Activated T-helper 2 cell treated with anti-CD3 and anti-CD28 coated beads, Interferon-gamma antibody, Interleukin-2, Interleukin-4, amounts not matched to agents 10 μg/mL and 5 μg/mL and 100 μg/mL, durations not matched to agents 14 hours and 24 hours and 36 hours (primary cell): ENCODE measurements at regions not wholly inside any gene's neighbourhood (a gene's known extent, or its start where the extent isn't known, plus 50 kb on each side); places are given as distances from the start of the nearest gene placed in this dataset.

Source experiments
- DNase-seq: peaks from one replicate; pipeline ENCODE4 v3.0.0; 2021; ENCODE audit warnings: low spot score
- H3K27ac Mint-ChIP-seq: one replicate; pipeline ENCODE4 v1.8.0; 2021; ENCODE audit warnings: mixed read lengths
- H3K27me3 Mint-ChIP-seq: one replicate; pipeline ENCODE4 v1.8.0; 2021; ENCODE audit warnings: low read depth, mixed read lengths
- H3K36me3 Mint-ChIP-seq: one replicate; pipeline ENCODE4 v1.8.0; 2021; ENCODE audit warnings: low read depth, mixed read lengths
- H3K4me1 Mint-ChIP-seq: one replicate; pipeline ENCODE4 v1.8.0; 2021; ENCODE audit warnings: low read depth, mixed read lengths
- H3K4me3 Mint-ChIP-seq: one replicate; pipeline ENCODE4 v1.8.0; 2021; ENCODE audit warnings: low read depth, mild to moderate bottlenecking, moderate library complexity, mixed read lengths
- H3K9me3 Mint-ChIP-seq: one replicate; pipeline ENCODE4 v1.8.0; 2021; ENCODE audit warnings: mixed read lengths
- intact Hi-C: fragments of 100-400 bp; cut with micrococcal nuclease; formaldehyde crosslinking; loops from one replicate; pipeline ENCODE4 v1.15.1; 2023

GRCh38 chr17:14748036-14748710 lies 447.3 kb downstream of the HS3ST3B1 start:
- Mint-ChIP-seq H3K4me3 (no peak overlapping the region), H3K27me3 (no peaks in the 10 kb centered on the region), H3K9me3 (no peaks in the 10 kb centered on the region), H3K4me1 (peaks cover 6% of the 10 kb centered on the region), H3K36me3 (no peaks in the 10 kb centered on the region), H3K27ac (no peak overlapping the region)
- intact Hi-C loops, result no loop called here
- DNase-seq, result no peak

GRCh38 chr17:14747603-14747950 lies 446.7 kb downstream of the HS3ST3B1 start:
- H3K4me1 Mint-ChIP-seq, result peaks cover 6% of the 10 kb centered on the region
- H3K27ac Mint-ChIP-seq, result no peak overlapping the region
- H3K4me3 Mint-ChIP-seq, result no peak overlapping the region
- H3K27me3 Mint-ChIP-seq, result no peaks in the 10 kb centered on the region
- H3K9me3 Mint-ChIP-seq, result no peaks in the 10 kb centered on the region
- no peak for DNase-seq
- H3K36me3 Mint-ChIP-seq, result no peaks in the 10 kb centered on the region
- intact Hi-C loops, result no loop called here

- intact Hi-C loops, result no loop called here
- Mint-ChIP-seq H3K4me1 (peaks cover 6% of the 10 kb centered on the region), H3K27me3 (no peaks in the 10 kb centered on the region), H3K4me3 (no peak overlapping the region), H3K27ac (no peak overlapping the region), H3K9me3 (no peaks in the 10 kb centered on the region), H3K36me3 (no peaks in the 10 kb centered on the region)
- no peak for DNase-seq
Observed at GRCh38 chr17:14746822-14747602, 446.1 kb downstream of the HS3ST3B1 start.

DNA sequence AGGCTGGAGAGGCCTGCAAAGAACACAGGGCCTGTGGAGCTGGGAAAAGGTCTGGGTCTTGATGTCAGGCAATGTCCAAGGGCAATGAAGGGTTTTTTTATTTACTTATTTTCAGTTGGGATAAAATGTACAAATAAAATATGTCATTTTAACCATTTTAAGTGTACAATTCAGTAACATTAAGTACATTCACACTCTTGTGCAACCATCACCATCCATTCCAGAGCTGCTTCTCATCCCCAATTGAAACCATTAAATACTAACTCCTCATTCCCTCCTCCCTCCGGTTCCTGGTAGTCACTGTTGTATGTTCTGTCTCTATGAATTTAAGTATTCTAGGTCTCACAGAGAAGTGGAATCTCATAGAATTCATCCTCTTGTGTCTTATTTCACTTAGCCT lies 444.7 kb downstream of the HS3ST3B1 start:
- no peaks in the 10 kb centered on the region for H3K9me3 Mint-ChIP-seq
- H3K27ac Mint-ChIP-seq, result no peak overlapping the region
- intact Hi-C loops, result no loop called here
- H3K4me3 Mint-ChIP-seq, result no peak overlapping the region
- no peak for DNase-seq
- peaks cover 6% of the 10 kb centered on the region for H3K4me1 Mint-ChIP-seq
- no peaks in the 10 kb centered on the region for H3K36me3 Mint-ChIP-seq
- no peaks in the 10 kb centered on the region for H3K27me3 Mint-ChIP-seq

DNA sequence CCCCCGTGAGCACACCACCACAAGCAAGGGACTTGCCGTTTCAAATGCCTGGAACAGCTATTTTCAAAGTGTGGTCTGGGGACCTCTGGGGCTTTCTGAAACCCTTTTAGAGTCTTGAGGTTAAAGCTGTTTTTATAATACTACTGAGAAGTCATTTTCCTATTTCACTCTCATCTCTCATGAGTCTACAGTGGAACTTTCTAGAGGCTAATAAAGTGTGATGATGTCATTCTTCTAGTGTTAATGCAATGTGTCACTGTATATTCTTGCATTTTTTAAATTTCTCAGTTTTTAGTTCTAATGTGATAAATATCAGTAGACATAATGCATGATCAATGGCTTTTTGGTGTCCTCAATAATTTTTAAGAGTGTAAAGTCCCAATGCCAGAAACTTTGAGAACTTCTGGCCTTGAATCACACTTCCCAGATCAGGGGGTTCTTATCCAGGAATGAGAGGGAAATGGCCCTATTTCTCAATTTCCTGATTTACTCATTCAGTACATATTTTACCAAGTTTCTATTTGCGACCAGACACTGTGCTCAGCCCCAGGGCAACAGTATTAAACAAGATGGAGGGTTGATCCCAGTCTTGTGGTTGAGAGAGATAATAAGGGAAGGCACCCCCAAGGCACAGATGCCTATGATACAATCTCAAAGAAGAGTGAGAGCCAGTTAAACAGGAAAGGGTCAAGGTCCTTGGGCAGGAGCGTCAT lies 444.0 kb downstream of the HS3ST3B1 start:
- intact Hi-C loops, result no loop called here
- Mint-ChIP-seq H3K4me1 (peaks cover 6% of the 10 kb centered on the region), H3K27me3 (no peaks in the 10 kb centered on the region), H3K4me3 (no peak overlapping the region), H3K27ac (no peak overlapping the region), H3K36me3 (no peaks in the 10 kb centered on the region), H3K9me3 (no peaks in the 10 kb centered on the region)
- DNase-seq, result no peak

GRCh38 chr17:14741491-14741890 lies 440.6 kb downstream of the HS3ST3B1 start:
- Mint-ChIP-seq H3K36me3 (no peaks in the 10 kb centered on the region), H3K27ac (no peak overlapping the region), H3K4me1 (no peaks in the 10 kb centered on the region), H3K9me3 (no peaks in the 10 kb centered on the region), H3K4me3 (no peak overlapping the region), H3K27me3 (no peaks in the 10 kb centered on the region)
- DNase-seq, result no peak
- intact Hi-C loops, result no loop called here

DNA sequence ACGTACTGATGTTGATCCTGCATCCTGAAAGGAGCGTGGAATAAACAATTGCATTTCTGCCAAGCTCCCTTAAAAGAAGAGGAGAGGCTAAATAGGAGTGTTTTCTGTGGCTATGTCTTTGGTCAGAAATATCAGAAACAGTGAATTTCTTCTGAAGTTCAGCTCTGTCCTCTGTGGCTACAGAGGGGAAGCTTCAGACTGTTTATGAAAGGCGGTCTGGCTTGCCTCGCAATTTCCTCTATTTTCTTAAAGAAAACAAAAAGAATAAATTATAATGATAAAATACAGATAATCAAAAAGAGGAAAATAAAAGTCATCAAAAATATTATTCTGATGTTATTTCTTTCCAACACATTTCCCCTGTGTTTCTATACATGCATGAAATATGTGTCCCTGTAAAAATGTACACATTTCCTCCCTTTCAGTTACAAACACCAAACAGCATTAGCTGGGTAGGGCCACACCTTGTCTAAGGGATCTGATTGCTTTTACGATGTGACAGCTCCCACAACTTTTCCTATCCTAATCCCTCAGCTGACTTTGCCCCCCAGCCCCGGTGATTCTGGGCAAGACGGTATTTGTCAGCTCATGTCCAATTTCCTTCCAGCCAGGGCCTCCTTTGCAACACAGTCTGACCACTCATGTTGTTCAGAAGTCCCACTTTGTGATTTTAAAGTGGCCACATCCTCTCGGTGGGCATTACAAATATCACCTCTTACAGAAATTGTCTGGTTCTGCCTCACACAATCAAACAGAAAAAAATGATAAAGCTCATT lies 439.0 kb downstream of the HS3ST3B1 start:
- Mint-ChIP-seq H3K36me3 (no peaks in the 10 kb centered on the region), H3K9me3 (no peaks in the 10 kb centered on the region), H3K4me3 (no peak overlapping the region), H3K27me3 (no peaks in the 10 kb centered on the region), H3K27ac (no peak overlapping the region), H3K4me1 (no peaks in the 10 kb centered on the region)
- intact Hi-C loops, result no loop called here
- DNase-seq, result no peak

- intact Hi-C loops, result no loop called here
Observed at GRCh38 chr17:14738652-14738988, 437.7 kb downstream of the HS3ST3B1 start.

DNA sequence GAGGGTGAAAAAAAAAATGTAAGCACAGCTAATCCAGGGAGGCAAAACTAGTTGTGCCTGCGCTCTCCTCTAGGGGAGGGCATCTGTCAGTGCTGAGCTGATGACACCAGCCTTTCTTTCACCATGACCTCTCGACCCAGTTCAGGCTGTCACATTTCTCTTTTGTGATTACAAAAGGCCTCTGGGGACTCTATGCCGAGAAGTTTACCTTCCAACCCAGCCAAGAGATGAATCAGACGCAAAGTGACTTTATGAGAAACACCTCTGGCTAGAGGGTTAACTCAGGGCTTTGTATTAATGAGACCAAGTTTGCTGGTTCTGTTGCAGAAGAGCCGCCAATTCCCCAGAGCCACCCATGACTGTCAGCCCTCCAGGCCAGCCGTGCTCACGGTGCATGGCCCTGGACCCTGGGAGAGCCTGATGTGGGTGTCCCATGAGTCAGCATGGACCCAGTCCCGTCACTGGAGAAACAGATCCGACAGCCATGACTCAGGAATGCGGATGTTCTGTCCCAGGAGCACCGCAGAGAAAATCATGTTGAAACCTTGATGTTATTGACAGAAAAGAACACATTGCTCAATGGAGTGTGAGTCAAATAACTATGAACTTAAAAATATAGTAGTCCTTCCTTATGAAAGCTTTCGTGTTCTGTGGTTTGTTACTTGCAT lies 437.2 kb downstream of the HS3ST3B1 start:
- DNase-seq, result no peak
- Mint-ChIP-seq H3K9me3 (no peaks in the 10 kb centered on the region), H3K27me3 (no peaks in the 10 kb centered on the region), H3K4me1 (no peaks in the 10 kb centered on the region), H3K27ac (no peak overlapping the region), H3K36me3 (no peaks in the 10 kb centered on the region), H3K4me3 (no peak overlapping the region)
- intact Hi-C loops, result no loop called here

More at GRCh38 chr17:14738652-14738988, 437.7 kb downstream of the HS3ST3B1 start:
- Mint-ChIP-seq H3K27me3 (no peaks in the 10 kb centered on the region), H3K9me3 (no peaks in the 10 kb centered on the region), H3K4me1 (no peaks in the 10 kb centered on the region), H3K4me3 (no peak overlapping the region), H3K27ac (no peak overlapping the region), H3K36me3 (no peaks in the 10 kb centered on the region)
- DNase-seq, result no peak

- no peak overlapping the region for H3K4me3 Mint-ChIP-seq
- no peaks in the 10 kb centered on the region for H3K27me3 Mint-ChIP-seq
- intact Hi-C loops, result no loop called here
- no peaks in the 10 kb centered on the region for H3K4me1 Mint-ChIP-seq
- DNase-seq, result no peak
- no peaks in the 10 kb centered on the region for H3K9me3 Mint-ChIP-seq
- no peaks in the 10 kb centered on the region for H3K36me3 Mint-ChIP-seq
- no peak overlapping the region for H3K27ac Mint-ChIP-seq
Observed at GRCh38 chr17:14736631-14737030, 435.8 kb downstream of the HS3ST3B1 start.

DNA sequence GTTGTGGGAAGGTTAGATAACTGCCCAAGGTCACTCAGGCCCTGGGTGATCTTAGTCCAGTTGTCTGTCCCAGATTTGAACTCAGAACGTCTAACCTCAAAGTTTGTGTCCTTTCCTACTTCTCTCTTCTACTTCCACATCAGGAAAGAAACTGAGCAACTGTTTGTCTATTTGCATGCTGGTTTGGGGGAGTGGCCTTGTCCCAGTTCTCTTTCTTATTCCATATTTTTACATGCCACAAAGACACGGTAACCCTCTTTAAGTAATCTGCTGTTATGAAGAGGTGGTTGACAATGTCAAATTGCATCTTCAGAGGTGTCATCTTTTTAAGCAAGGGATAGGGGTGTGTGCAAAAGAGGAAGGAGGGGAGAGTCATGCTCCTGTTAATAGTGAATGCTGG lies 432.5 kb downstream of the HS3ST3B1 start:
- H3K9me3 Mint-ChIP-seq, result no peaks in the 10 kb centered on the region
- H3K4me1 Mint-ChIP-seq, result no peaks in the 10 kb centered on the region
- no peak overlapping the region for H3K27ac Mint-ChIP-seq
- no peak overlapping the region for H3K4me3 Mint-ChIP-seq
- H3K36me3 Mint-ChIP-seq, result no peaks in the 10 kb centered on the region
- intact Hi-C loops, result no loop called here
- no peaks in the 10 kb centered on the region for H3K27me3 Mint-ChIP-seq
- DNase-seq, result no peak

- Mint-ChIP-seq H3K4me1 (no peaks in the 10 kb centered on the region), H3K27me3 (no peaks in the 10 kb centered on the region), H3K36me3 (no peaks in the 10 kb centered on the region), H3K4me3 (no peak overlapping the region), H3K27ac (no peak overlapping the region), H3K9me3 (no peaks in the 10 kb centered on the region)
- intact Hi-C loops, result no loop called here
- no peak for DNase-seq
Observed at GRCh38 chr17:14732211-14732610, 431.3 kb downstream of the HS3ST3B1 start.
